ENCODE measurements at regions not wholly inside any gene's neighbourhood (a gene's known extent, or its start where the extent isn't known, plus 50 kb on each side); places are given as distances from the start of the nearest gene placed in this dataset.

DNA sequence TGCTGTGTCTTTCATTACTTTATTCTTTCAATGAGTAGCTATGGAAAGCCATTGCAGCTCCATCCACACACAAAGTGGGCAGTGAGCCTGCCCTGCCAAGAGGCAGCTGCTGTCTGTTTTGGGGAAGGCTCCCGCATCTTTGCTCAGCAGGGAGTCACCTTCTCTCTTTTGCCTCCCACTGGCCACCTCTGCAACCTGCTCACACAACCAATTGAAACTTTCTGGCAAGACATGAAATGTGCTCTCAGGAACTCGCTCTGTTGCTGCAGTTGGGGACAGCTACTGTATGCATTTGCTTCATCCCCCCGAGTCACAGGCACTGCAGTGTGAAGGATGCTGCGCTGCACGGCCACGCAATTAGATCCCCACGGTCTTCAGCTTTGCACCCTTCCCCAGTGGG, 244.8 kb upstream of the NFE2L3 start:
- DNase-seq (ENCODE audit: extremely low spot score, insufficient read length, low read depth) (no peak), FAIRE-seq (no peak)

DNA sequence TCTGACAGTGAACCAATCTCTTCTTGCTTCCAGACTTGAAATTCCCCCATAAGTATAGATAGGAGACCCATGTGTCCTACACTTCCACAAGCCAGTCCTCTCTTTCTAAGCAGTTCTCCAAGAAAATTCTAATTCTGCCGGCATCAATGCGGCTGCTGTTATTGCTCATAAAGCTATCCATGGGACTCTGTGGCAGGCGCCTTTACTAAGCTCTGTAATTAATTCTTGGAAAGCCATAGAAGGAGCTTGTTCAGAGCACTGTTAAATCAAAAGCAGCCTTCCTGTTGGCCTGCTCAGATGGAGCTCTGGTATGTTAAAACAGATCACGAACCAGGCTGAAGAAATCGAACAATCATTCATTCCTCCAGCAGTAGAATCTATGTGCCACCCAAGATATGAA, 244.3 kb upstream of the NFE2L3 start:
- FAIRE-seq = no peak

DNA sequence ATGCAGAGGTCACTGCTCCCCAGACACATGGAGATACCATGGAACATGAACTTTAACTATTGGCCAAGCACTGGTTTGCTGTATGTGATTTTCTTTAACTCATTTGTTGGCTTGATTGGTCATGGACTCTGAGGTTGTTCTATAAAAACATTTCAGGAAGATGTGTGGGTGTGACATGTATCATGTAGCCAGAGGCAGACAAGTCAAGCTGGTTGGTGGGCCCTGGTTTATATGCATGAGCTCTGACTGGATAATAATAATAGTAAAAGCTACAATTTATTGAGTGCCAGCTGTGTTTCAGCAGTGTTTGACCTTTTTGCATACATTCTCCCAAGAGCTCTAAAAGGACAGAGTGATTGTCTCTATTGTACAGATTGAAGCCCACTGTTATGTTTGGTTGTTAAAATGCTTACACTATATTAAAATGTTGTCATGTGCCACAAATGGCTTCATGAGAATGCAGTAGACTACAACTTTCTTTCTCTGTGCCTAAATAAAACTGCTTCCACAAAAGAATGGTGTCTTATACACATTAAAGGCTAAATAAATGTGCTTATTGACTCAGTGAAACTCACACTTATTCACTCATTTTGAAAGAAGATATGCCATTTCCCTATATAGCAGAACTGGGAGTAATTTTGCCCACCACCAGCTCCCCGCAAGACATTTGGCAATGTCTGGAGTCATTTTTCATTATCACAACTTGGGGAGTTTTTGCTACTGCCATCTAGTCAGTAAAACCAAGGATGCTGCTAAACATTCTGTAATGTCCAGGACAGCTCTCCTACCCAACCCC, 243.6 kb upstream of the NFE2L3 start:
- FAIRE-seq (peak; percentile 38), DNase-seq (ENCODE audit: extremely low spot score, insufficient read length, low read depth) (no peak)

More for the DNA sequence above, 244.3 kb upstream of the NFE2L3 start:
- no peak for DNase-seq (ENCODE audit: extremely low spot score, insufficient read length, low read depth)

DNA sequence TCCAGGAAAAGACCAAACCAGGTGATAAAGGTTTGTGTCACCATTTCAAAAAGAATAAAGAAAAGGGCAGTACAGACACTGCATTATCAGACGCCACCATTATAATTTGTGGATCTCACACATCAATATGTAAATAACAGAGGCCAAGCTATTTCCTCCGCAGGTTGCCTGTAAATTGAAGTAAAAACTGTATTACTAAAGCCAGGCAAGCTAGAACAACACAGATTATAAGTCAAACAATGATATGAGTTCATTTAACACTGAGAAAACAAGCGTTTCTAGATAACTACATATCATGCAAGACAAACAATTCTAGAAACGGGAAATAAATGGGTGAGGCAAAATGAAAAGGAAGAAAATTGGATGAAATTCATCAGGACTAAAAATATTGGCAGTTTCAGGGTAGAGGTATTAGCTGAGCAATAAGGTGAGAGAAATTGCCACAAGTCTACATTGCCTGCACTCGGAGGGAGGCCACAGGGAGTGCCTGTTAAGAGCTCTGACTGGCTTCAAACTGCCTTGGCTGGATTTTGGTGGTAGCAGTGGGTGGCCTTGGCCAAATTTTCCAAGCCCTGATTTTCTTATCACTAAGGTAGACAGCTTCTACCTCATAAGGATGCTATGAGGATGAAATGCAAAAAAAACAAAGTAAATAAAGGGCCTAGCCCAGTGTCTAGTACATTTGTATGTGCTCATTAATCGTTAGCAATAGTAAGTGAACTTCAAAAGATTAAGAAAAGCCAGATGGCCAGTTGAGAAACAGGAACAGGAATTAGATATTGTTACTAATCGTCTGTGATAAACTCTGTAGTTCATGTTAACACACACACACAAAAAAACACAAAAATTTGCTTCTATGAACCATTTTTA, 240.0 kb upstream of the NFE2L3 start:
- DNase-seq (ENCODE audit: extremely low spot score, insufficient read length, low read depth) (no peak), FAIRE-seq (no peak)

DNA sequence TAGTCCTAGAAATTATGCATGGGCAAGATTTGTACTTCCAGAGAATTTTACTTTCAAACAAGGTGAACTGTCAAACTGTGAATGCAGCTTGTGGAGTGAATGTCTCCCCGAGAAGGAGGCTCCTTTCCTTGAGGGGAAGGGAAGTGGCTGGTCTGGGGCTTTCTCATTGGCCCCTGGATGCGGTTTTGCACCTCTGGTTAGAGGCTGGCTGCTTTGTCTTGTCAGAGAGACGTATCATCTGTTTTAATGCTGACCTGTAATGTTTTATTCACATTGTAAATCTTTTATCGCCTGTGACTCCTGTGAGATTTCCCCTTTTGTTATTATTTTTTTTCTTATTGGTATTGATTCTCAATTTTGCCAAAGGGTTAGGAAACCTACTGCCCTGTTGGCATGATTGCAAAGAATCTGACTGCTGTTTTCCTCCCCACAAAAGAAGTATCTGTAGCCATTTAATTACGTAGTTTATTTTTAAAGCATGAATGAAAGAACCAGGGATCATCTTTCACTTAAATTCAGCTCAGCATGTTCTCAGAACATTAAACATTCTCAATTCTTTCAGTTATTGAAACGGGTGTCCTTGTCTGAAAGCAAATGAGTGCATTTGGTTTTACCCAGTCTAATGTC, 238.3 kb upstream of the NFE2L3 start:
- no peak for DNase-seq (ENCODE audit: extremely low spot score, insufficient read length, low read depth)
- FAIRE-seq = no peak

DNA sequence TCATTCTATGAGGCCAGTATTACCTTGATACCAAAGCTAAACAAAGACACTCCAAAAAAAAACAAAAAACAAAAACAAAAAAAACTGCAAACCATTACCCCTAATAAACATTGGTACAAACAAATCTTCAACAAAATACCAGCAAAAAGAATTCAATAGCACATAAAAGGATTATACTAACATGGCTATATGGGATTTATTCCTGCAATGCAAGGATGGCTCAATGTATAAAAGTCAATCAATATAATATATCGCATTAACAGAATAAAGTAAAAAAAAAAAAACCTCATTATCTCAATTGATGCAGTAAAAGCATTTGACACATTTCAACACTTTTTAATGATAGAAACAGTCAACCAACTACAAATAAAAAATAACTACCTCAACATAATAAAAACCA, 233.3 kb upstream of the NFE2L3 start:
- FAIRE-seq = no peak

DNA sequence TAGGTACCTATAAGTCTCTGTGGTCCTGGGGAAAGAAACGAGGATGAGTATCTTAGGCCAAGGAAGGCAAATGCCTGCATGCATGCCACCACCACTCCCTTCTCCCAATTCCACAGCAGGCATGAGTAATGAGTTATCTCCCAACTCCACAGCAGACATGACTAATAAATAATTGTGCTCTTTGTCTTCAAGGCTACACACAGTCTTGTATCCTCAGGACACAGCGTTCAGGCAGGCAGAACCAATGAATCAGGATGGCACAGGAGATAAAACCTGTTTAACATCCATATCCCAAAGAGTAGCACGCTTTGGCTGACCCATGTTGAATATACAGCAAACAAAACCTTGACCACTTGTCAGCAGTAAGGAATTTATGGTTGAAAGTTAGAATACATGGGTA, 229.7 kb upstream of the NFE2L3 start:
- FAIRE-seq = no peak
- no peak for DNase-seq (ENCODE audit: extremely low spot score, insufficient read length, low read depth)

More for the DNA sequence above, 233.3 kb upstream of the NFE2L3 start:
- DNase-seq (ENCODE audit: extremely low spot score, insufficient read length, low read depth) = no peak

DNA sequence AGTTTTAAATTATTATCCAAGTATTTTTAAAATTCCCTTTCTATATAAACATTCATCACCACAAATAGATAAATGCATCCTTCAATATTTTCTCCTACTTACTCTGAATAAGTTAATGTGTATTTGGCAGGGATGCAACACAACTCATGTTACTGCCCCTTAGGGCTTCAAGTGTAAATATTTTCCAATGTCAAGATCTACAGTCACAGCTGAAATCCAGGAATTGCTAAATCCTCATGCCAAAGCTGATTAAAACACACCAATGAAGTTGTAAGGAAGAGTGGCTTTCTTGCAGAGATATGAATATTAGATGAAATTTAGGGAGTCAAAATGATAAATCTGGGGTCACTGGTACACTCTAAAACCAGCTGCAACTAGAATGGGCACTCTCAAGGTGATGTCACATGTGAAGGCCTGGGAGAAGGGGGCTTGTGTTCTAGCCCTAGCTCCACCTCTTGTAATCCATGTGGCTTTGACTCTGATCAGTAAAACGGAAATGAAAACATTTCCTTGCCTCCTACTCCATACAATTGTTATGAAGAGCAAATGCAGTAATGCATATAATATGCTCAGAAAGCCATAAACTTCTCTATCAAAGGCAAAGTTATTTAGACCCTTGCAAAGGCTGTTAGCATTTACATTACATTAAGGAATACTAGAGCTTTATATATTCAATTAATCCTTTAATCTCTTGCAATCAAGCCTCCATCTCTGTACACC, 228.1 kb upstream of the NFE2L3 start:
- DNase-seq (ENCODE audit: extremely low spot score, insufficient read length, low read depth) = no peak
- no peak for FAIRE-seq

DNA sequence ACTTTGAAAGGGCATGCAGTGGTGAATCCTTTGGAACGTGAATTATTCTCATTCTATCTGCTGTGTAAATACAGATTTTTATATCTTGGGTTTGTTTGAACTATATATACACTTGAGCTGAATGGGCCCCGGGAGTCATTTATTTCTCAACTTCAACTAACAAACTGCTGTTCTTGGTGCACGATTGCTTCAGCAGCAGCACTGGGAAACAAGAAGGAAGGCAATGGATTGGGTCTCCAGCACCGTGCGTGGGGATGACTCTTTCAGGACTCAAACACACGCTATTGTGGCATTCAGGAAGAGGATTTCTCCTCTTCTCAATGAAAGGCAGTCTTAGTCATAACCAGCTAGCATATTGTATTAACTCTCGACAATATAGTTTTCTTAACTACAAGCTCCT, 226.0 kb upstream of the NFE2L3 start:
- DNase-seq (ENCODE audit: extremely low spot score, insufficient read length, low read depth) (no peak), FAIRE-seq (no peak)

DNA sequence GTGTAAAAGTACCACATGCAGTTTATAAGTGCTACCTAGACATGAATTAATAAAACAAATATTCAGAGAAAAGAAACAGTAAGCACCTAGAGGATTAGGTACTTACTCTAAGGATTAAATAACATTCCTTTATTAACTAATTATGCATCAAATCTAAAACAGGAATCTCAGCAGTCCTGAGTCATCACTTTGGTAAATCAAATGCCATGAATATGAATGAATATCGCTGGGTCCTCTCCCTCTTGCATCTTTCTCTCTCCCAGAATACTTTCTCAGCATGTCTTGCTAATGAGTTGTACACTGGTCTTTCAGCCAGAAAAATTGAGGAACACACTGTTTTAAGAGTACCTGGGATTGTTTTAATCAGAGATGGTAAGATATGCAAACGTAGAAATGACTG, 225.5 kb upstream of the NFE2L3 start:
- no peak for DNase-seq (ENCODE audit: extremely low spot score, insufficient read length, low read depth)
- FAIRE-seq = no peak

DNA sequence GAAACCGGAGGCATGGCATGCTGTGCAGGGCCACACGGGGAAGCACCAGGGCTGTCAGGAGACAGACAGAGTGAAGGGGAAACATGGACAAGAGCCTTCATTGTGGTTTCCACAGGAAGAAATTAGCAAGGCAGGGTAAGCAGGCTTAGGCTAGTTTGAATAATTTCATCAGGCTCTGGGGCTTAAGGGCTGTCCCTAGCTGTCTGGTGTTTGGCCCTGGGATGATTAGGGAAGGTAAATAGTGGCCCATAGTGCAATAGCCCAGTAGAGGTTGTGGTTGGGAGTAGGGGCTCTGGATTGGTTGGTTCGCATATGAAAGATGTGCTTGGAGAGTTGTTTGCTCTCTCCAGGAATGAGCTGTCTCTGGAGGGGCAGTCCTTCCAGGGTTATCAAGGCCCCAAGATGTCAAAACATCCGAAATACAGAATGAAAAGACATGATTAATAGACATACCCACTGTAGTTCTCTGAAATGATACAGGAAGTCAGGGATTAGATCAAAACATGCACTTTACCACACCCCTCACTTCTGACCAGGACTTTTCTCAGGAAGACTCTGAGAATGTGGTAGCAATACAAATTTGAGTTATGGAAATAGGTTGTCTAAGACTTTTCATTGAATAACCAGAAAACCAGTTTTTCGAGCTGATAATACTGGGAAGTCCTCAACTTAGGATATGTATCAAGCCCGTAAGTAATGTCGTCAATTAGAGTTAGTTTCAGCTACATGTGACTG, 224.9 kb upstream of the NFE2L3 start:
- no peak for DNase-seq (ENCODE audit: extremely low spot score, insufficient read length, low read depth)
- no peak for FAIRE-seq

DNA sequence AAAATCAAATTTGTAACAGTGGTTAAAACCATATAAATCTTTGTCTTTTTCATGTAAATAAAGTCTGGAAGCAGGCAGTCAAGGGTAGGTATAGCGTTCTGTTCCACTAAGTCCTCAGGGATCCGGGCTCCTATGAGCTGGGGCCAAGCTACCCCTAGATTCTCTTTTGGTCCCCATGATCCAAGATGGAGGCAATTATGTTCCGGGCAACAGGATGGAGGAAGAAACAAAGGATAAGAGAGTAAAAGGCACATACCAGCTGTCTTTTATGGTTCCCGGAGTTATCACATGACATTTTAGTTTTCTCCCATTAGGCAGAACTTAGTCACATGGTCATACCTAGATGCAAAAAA, 224.4 kb upstream of the NFE2L3 start:
- FAIRE-seq (no peak), DNase-seq (ENCODE audit: extremely low spot score, insufficient read length, low read depth) (no peak)

DNA sequence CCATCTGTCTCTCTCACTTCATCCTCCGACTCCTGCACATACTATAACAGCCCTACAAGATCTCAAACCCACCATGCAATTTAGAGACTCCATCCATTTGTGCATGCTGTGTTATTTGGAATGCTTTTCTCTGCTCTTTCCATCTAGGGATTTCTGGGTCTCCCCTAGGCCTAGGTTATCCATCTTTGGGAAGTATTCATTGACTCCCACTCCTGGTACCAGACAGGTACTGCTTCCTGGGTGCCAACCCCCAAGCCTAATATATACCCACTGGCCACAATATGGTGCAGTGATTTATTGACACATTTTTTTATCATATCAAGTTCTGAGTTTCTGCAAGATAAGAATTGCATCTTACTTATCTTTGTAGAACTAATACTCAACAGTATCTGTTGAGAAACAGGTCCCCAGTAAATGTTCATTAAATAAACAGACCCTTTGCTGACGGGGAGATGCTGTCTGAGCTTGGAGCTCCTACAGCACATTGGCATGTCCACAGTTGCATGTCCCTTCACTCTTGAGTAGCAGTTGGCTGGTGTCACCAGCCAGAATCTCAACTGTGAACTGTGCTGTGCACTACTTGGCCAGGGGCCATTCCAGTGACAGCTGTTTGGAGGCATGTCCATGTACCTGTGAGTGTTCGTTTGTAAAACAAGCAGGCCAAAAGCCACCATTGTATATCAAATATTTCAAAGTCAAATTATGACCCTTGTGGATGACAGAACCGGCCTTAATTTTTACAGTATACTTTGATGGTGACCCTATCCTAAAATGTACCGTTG, 223.3 kb upstream of the NFE2L3 start:
- no peak for DNase-seq (ENCODE audit: extremely low spot score, insufficient read length, low read depth)
- FAIRE-seq = no peak

DNA sequence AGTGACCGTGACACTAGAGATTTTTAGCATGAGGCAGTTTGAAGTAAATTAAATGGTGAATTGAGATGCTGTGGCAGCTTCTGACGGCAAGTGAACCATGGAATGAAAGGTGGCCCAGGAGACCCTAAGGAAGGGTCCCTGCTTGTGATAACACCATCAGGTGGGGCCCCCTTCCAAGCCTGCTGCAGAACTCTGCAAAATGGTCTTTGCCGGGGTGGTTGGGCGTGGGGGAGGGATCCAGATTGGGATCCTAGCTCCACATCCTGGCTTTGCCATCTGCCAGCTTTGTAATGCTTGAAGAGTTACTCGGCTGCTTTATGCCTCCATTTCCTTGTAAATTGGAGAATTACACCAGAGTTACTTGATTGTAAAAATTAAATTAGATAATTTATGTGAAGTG, 222.6 kb upstream of the NFE2L3 start:
- DNase-seq (ENCODE audit: extremely low spot score, insufficient read length, low read depth) (no peak), FAIRE-seq (no peak)

DNA sequence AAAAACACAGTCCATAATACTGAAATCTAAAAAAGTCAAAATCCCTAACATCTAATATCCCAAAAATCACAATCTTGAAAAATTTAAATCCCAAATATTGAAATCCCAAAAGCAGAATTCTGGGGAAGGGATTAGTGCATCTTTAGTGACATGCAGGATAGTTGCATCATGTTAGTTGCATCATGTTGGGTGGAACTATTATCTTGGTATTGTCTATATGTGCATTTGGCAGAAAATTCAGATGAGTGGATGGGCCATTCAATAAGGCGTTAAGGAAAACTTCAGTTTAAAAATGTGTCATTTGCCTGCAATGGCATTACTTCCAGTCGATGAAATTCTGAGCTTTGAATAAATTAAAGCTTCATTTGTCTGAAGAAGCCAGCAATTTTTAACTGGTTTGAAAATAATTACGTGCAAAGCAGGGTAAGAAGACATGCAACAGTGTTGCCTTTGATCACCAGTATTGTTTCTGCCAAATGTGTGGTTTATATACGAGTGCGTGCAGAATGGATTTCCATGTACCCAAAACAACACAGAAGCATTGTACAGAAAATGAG, 221.4 kb upstream of the NFE2L3 start:
- FAIRE-seq = no peak
- no peak for DNase-seq (ENCODE audit: extremely low spot score, insufficient read length, low read depth)

DNA sequence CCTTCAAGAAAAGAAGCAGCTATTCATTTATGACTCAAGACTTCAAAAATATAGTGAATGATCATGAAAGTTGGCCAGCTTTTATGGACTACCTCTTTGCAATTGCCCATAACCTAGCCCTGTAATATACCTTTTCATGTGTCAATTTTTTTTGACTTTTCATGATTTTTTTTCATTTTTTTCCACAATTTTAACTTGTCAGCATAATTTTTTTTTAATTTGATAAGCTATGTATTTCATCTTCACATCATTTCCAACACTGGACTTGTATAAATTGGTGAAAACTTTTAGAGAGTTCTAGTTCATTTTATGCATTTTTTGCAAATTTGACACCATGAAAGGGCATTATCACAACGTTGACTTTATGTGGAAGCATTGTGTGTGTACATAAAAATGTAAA, 220.8 kb upstream of the NFE2L3 start:
- no peak for FAIRE-seq
- DNase-seq (ENCODE audit: extremely low spot score, insufficient read length, low read depth) = no peak

DNA sequence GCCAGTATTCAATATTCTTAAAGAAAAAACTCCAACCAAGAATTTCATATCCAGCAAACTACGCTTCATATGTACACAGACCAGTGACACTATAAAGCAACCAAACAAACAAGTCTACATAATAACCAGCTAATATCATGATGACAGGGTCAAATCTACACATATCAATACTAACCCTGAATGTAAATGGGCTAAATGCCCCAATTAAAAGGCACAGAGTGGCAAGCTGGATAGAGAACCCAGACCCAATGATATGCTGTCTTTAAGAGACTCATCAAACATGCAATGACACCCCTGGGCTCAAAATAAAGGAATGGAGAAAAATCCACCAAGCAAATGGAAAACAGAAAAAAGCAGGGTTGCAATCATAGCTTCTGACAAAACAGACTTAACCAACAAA, 218.1 kb upstream of the NFE2L3 start:
- no peak for FAIRE-seq

DNA sequence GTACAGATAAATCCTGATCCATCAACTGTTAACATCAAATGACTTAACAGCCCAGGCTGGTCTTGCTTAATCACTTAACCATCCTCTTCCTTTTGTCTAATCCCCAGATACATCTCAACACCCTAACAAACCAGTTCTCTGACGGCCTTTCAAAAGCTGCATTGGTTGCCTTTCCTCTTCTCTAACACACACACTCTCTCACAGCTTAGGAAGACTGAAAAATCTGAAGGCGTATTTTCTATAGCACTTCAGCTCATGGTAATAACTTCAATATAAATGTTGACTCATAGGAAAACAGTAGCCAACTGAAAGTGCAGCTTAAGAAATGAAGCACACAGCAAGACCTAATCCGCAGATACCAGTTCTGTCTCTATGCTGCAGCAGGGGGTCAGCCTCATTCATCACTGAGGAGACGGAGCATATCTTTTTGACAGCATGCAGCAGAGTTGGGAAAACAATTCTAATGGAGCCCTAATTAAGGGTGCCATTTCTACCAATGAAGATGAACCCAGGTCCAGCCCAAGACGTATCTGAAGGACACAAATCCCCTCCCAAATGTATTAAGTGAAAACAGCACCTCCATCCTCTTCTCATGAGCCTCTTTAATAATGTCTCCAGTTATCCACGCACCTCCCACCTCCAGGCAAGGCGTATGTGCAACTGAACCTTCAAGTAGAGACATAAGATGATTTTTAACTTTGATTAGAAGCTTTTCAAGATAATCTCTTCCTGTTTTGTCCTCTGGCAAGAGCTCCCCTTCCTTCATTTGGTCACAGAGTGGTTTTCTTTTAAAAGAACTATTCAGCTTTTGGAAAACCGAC, 211.7 kb upstream of the NFE2L3 start:
- FAIRE-seq (peak; percentile 45), DNase-seq (ENCODE audit: extremely low spot score, insufficient read length, low read depth) (no peak)

More for the DNA sequence above, 218.1 kb upstream of the NFE2L3 start:
- DNase-seq (ENCODE audit: extremely low spot score, insufficient read length, low read depth) = no peak
